ENCODE measurements at regions not wholly inside any gene's neighbourhood (a gene's known extent, or its start where the extent isn't known, plus 50 kb on each side); places are given as distances from the start of the nearest gene placed in this dataset.

- Histone ChIP-seq H3K27me3 (ENCODE audit: insufficient read depth in 3 of 3, low read length in 2 of 3) (no peaks in the 10 kb centered on the region), H3K4me1 (no peaks in the 10 kb centered on the region), H3K9me3 (no peaks in the 10 kb centered on the region), H3K36me3 (ENCODE audit: insufficient read depth in 1 of 2, low read depth in 1 of 2) (no peaks in the 10 kb centered on the region), H3K4me3 (no peak overlapping the region), H3K27ac (no peak overlapping the region)
- WGBS, 3 donors, result 75 to 89% (median 79%) methylated on average over 16 of the region's 16 CpGs
- DNase-seq, result no peak
- no peak for TF ChIP-seq CTCF (IDR thresholded peaks at IDR 0.05)
- no peak for ATAC-seq
- intact Hi-C loops (cut with DNase I), result no loop called here
Measured at GRCh38 chr10:2143213-2143835, 406.0 kb upstream of the ADARB2 start.

GRCh38 chr10:2139746-2140145 is 402.4 kb upstream of the ADARB2 start:
- no peak for DNase-seq
- WGBS, 3 donors, result 73 to 81% (median 79%) methylated on average over 1 of the region's 1 CpG
- ATAC-seq, result no peak
- no peaks in the 10 kb centered on the region for H3K36me3 ChIP-seq (ENCODE audit: insufficient read depth in 1 of 2, low read depth in 1 of 2)
- no peaks in the 10 kb centered on the region for H3K27me3 ChIP-seq (ENCODE audit: insufficient read depth in 3 of 3, low read length in 2 of 3)
- intact Hi-C loops (cut with DNase I), result no loop called here
- H3K9me3 ChIP-seq, result no peaks in the 10 kb centered on the region
- H3K4me3 ChIP-seq, result no peak overlapping the region
- no peak overlapping the region for H3K27ac ChIP-seq
- no peak for TF ChIP-seq CTCF (IDR thresholded peaks at IDR 0.05)
- no peaks in the 10 kb centered on the region for H3K4me1 ChIP-seq

GRCh38 chr10:2137549-2138174 is 400.3 kb upstream of the ADARB2 start:
- Histone ChIP-seq H3K4me1 (no peaks in the 10 kb centered on the region), H3K36me3 (ENCODE audit: insufficient read depth in 1 of 2, low read depth in 1 of 2) (no peaks in the 10 kb centered on the region), H3K27me3 (ENCODE audit: insufficient read depth in 3 of 3, low read length in 2 of 3) (no peaks in the 10 kb centered on the region), H3K9me3 (no peaks in the 10 kb centered on the region), H3K27ac (no peak overlapping the region), H3K4me3 (no peak overlapping the region)
- DNase-seq (no peak), ATAC-seq (no peak)
- 75 to 88% (median 78%) methylated on average over 4 of the region's 4 CpGs for WGBS, 3 donors
- intact Hi-C loops (cut with DNase I), result no loop called here
- no peak for TF ChIP-seq CTCF (IDR thresholded peaks at IDR 0.05)

GRCh38 chr10:2130705-2131305 is 393.5 kb upstream of the ADARB2 start:
- intact Hi-C loops (cut with DNase I), result no loop called here
- DNase-seq, result no peak
- H3K9me3 ChIP-seq, result no peaks in the 10 kb centered on the region
- TF ChIP-seq CTCF (IDR thresholded peaks at IDR 0.05), result no peak
- no peaks in the 10 kb centered on the region for H3K27me3 ChIP-seq (ENCODE audit: insufficient read depth in 3 of 3, low read length in 2 of 3)
- 61 to 65% (median 62%) methylated on average over 10 of the region's 10 CpGs for WGBS, 3 donors
- H3K4me3 ChIP-seq, result no peak overlapping the region
- no peaks in the 10 kb centered on the region for H3K36me3 ChIP-seq (ENCODE audit: insufficient read depth in 1 of 2, low read depth in 1 of 2)
- no peak for ATAC-seq
- H3K27ac ChIP-seq, result no peak overlapping the region
- no peaks in the 10 kb centered on the region for H3K4me1 ChIP-seq
